ENCODE measurements at regions not wholly inside any gene's neighbourhood (a gene's known extent, or its start where the extent isn't known, plus 50 kb on each side); places are given as distances from the start of the nearest gene placed in this dataset.

DNA sequence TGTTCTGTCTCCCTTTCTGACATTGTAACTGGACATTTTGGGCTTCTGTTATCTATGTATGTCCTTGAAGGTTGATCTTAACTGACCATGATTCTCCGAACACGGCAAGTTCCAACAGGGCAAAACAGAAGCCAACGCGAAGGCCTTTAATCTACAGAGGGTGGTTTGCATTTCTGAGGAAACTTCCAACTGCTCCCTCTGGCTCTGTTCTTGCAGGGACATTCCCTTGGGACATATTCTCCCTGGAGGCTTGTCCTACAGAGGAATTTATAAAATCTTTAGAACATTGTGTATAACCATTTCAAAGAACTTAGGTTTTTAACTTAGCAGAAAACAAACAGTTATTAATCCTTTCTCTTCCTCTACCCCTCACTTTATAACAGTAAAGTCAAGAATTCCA is 189.0 kb upstream of the CDYL start (continued):
- no peak for TF ChIP-seq CREB5 (CRISPR knock-in tag; IDR thresholded peaks at IDR 0.05; ENCODE audit: low read depth)

- TF ChIP-seq CSDC2 (CRISPR knock-in tag; IDR thresholded peaks at IDR 0.05) (no peak), ESRRG (CRISPR knock-in tag; IDR thresholded peaks at IDR 0.05) (no peak), ZC3H10 (CRISPR knock-in tag; IDR thresholded peaks at IDR 0.05) (no peak), TOX (CRISPR knock-in tag; IDR thresholded peaks at IDR 0.05; ENCODE audit: borderline replicate concordance) (no peak)
- ATAC-seq: no peak
Observed at GRCh38 chr6:4586469-4586859, 189.7 kb upstream of the CDYL start.

DNA sequence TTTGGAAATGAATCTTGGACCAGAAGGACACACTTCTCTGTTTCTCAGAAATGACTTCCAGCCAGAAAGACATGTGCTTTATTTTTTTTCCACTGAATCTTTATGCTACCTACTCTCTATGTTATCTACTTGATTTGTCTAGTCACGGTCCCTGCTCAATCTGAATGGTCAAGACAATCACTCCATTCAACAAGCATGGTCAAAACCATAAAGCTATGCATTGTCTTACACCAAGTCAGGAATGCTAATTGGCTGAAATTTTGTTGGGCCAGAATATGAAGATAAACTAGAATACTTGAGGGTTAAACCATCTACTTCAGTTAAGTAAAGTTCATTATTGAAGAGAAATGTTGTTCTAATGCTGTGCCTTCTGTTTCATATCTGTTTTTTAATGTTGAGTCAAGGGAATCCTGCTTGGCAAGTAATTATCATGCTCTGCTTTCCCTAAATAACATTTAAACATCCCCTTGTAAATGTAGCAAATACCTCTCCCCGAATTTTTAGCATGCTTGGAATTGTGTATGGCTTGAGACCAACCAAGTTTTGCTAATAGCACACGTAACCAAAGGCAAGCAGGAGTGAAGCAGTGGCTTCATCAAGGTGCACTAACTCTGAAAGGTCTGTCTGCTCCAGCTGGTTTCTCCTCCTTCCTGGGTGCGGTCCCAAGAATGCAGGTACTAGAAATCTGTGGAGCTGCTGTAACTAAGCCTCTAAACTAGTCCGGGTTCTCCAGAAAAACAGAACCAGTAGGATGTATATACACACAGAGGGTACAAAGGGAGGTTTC is 190.3 kb upstream of the CDYL start:
- no peak for TF ChIP-seq POU6F1 (CRISPR knock-in tag; IDR thresholded peaks at IDR 0.05; ENCODE audit: borderline replicate concordance, low read depth)
- TF ChIP-seq PPARA (CRISPR knock-in tag; IDR thresholded peaks at IDR 0.05; ENCODE audit: borderline replicate concordance): no peak
- TF ChIP-seq, protein P1, sequence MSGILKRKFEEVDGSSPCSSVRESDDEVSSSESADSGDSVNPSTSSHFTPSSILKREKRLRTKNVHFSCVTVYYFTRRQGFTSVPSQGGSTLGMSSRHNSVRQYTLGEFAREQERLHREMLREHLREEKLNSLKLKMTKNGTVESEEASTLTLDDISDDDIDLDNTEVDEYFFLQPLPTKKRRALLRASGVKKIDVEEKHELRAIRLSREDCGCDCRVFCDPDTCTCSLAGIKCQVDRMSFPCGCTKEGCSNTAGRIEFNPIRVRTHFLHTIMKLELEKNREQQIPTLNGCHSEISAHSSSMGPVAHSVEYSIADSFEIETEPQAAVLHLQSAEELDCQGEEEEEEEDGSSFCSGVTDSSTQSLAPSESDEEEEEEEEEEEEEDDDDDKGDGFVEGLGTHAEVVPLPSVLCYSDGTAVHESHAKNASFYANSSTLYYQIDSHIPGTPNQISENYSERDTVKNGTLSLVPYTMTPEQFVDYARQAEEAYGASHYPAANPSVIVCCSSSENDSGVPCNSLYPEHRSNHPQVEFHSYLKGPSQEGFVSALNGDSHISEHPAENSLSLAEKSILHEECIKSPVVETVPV (CRISPR knock-in tag; IDR thresholded peaks at IDR 0.05): no peak
- no peak for TF ChIP-seq SNAI2 (CRISPR knock-in tag; IDR thresholded peaks at IDR 0.05)
- TF ChIP-seq, protein P2, sequence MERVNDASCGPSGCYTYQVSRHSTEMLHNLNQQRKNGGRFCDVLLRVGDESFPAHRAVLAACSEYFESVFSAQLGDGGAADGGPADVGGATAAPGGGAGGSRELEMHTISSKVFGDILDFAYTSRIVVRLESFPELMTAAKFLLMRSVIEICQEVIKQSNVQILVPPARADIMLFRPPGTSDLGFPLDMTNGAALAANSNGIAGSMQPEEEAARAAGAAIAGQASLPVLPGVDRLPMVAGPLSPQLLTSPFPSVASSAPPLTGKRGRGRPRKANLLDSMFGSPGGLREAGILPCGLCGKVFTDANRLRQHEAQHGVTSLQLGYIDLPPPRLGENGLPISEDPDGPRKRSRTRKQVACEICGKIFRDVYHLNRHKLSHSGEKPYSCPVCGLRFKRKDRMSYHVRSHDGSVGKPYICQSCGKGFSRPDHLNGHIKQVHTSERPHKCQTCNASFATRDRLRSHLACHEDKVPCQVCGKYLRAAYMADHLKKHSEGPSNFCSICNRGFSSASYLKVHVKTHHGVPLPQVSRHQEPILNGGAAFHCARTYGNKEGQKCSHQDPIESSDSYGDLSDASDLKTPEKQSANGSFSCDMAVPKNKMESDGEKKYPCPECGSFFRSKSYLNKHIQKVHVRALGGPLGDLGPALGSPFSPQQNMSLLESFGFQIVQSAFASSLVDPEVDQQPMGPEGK (CRISPR knock-in tag; IDR thresholded peaks at IDR 0.05; ENCODE audit: borderline replicate concordance): no peak
- no peak for TF ChIP-seq CREB5 (CRISPR knock-in tag; IDR thresholded peaks at IDR 0.05; ENCODE audit: low read depth)
- no peak for TF ChIP-seq BACH2 (CRISPR knock-in tag; IDR thresholded peaks at IDR 0.05; ENCODE audit: borderline replicate concordance)
- TF ChIP-seq ZNF8 (CRISPR knock-in tag; IDR thresholded peaks at IDR 0.05): no peak
- TF ChIP-seq ZC3H10 (CRISPR knock-in tag; IDR thresholded peaks at IDR 0.05): no peak
- ATAC-seq: no peak

- no peak for TF ChIP-seq PPARA (CRISPR knock-in tag; IDR thresholded peaks at IDR 0.05; ENCODE audit: borderline replicate concordance)
- TF ChIP-seq TCF4 (CRISPR knock-in tag; IDR thresholded peaks at IDR 0.05; ENCODE audit: borderline replicate concordance): no peak
- TF ChIP-seq SNAI2 (CRISPR knock-in tag; IDR thresholded peaks at IDR 0.05): no peak
- TF ChIP-seq, protein P2 (CRISPR knock-in tag; IDR thresholded peaks at IDR 0.05; ENCODE audit: borderline replicate concordance): no peak
- TF ChIP-seq, protein P1 (CRISPR knock-in tag; IDR thresholded peaks at IDR 0.05): no peak
- no peak for TF ChIP-seq ZC3H10 (CRISPR knock-in tag; IDR thresholded peaks at IDR 0.05)
- TF ChIP-seq, protein P3, sequence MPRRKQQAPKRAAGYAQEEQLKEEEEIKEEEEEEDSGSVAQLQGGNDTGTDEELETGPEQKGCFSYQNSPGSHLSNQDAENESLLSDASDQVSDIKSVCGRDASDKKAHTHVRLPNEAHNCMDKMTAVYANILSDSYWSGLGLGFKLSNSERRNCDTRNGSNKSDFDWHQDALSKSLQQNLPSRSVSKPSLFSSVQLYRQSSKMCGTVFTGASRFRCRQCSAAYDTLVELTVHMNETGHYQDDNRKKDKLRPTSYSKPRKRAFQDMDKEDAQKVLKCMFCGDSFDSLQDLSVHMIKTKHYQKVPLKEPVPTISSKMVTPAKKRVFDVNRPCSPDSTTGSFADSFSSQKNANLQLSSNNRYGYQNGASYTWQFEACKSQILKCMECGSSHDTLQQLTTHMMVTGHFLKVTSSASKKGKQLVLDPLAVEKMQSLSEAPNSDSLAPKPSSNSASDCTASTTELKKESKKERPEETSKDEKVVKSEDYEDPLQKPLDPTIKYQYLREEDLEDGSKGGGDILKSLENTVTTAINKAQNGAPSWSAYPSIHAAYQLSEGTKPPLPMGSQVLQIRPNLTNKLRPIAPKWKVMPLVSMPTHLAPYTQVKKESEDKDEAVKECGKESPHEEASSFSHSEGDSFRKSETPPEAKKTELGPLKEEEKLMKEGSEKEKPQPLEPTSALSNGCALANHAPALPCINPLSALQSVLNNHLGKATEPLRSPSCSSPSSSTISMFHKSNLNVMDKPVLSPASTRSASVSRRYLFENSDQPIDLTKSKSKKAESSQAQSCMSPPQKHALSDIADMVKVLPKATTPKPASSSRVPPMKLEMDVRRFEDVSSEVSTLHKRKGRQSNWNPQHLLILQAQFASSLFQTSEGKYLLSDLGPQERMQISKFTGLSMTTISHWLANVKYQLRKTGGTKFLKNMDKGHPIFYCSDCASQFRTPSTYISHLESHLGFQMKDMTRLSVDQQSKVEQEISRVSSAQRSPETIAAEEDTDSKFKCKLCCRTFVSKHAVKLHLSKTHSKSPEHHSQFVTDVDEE (CRISPR knock-in tag; IDR thresholded peaks at IDR 0.05): no peak
- TF ChIP-seq RARB (CRISPR knock-in tag; IDR thresholded peaks at IDR 0.05): no peak
- TF ChIP-seq ARNTL (CRISPR knock-in tag; IDR thresholded peaks at IDR 0.05; ENCODE audit: borderline replicate concordance, low read depth): no peak
- no peak for TF ChIP-seq OSR1 (CRISPR knock-in tag; IDR thresholded peaks at IDR 0.05)
- TF ChIP-seq CREB5 (CRISPR knock-in tag; IDR thresholded peaks at IDR 0.05; ENCODE audit: low read depth): no peak
- no peak for ATAC-seq
Observed at GRCh38 chr6:4584801-4585200, 191.4 kb upstream of the CDYL start.

All from SK-N-SH treated with all-trans-retinoic acid at 6 μM for 48 hours (cell line).